ENCODE measurements at regions not wholly inside any gene's neighbourhood (a gene's known extent, or its start where the extent isn't known, plus 50 kb on each side); places are given as distances from the start of the nearest gene placed in this dataset.

DNA sequence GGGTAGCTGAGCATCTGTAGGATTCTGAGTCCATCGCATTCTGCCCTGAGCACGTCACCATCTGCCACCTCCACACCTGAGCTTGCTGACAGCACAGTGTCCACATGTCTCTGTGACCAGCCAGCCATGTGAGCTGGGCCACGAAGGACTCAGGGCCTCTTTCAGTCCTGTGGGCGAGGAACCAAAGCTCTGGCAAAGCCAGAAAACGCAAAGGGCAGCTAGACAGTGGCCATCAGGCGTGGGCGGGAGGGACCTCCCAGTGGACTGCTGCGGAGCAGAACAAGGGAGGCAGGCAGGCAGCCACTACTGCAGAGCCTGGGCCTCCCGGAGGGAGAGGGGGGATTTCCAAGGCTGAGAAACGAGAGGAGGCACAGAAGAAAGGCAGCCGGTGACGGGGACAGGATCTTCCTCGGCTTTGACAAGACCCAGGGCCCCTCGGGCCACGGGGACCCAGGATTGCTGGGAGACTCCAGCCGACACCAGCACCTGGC lies 274.6 kb upstream of the SALL3 start (continued):
- TF ChIP-seq, protein P1, sequence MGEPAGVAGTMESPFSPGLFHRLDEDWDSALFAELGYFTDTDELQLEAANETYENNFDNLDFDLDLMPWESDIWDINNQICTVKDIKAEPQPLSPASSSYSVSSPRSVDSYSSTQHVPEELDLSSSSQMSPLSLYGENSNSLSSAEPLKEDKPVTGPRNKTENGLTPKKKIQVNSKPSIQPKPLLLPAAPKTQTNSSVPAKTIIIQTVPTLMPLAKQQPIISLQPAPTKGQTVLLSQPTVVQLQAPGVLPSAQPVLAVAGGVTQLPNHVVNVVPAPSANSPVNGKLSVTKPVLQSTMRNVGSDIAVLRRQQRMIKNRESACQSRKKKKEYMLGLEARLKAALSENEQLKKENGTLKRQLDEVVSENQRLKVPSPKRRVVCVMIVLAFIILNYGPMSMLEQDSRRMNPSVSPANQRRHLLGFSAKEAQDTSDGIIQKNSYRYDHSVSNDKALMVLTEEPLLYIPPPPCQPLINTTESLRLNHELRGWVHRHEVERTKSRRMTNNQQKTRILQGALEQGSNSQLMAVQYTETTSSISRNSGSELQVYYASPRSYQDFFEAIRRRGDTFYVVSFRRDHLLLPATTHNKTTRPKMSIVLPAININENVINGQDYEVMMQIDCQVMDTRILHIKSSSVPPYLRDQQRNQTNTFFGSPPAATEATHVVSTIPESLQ (CRISPR knock-in tag; conservative IDR thresholded peaks at IDR 0.05): no peak
- TF ChIP-seq, protein P2, sequence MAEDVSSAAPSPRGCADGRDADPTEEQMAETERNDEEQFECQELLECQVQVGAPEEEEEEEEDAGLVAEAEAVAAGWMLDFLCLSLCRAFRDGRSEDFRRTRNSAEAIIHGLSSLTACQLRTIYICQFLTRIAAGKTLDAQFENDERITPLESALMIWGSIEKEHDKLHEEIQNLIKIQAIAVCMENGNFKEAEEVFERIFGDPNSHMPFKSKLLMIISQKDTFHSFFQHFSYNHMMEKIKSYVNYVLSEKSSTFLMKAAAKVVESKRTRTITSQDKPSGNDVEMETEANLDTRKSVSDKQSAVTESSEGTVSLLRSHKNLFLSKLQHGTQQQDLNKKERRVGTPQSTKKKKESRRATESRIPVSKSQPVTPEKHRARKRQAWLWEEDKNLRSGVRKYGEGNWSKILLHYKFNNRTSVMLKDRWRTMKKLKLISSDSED (CRISPR knock-in tag; IDR thresholded peaks at IDR 0.05): no peak
- TF ChIP-seq TOE1 (CRISPR knock-in tag; IDR thresholded peaks at IDR 0.05) (no peak), MAZ (IDR thresholded peaks at IDR 0.05; ENCODE audit: borderline replicate concordance, low read depth, low read length) (no peak), MAZ (CRISPR knock-in tag; IDR thresholded peaks at IDR 0.05; ENCODE audit: low read depth) (no peak)
- TF ChIP-seq, protein P3, sequence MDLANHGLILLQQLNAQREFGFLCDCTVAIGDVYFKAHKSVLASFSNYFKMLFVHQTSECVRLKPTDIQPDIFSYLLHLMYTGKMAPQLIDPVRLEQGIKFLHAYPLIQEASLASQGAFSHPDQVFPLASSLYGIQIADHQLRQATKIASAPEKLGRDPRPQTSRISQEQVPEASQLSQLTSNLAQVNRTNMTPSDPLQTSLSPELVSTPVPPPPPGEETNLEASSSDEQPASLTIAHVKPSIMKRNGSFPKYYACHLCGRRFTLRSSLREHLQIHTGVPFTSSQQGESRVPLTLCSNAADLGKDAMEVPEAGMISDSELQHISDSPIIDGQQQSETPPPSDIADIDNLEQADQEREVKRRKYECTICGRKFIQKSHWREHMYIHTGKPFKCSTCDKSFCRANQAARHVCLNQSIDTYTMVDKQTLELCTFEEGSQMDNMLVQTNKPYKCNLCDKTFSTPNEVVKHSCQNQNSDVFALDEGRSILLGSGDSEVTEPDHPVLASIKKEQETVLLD (CRISPR knock-in tag; IDR thresholded peaks at IDR 0.05; ENCODE audit: low read depth): no peak
- TF ChIP-seq, protein P4, sequence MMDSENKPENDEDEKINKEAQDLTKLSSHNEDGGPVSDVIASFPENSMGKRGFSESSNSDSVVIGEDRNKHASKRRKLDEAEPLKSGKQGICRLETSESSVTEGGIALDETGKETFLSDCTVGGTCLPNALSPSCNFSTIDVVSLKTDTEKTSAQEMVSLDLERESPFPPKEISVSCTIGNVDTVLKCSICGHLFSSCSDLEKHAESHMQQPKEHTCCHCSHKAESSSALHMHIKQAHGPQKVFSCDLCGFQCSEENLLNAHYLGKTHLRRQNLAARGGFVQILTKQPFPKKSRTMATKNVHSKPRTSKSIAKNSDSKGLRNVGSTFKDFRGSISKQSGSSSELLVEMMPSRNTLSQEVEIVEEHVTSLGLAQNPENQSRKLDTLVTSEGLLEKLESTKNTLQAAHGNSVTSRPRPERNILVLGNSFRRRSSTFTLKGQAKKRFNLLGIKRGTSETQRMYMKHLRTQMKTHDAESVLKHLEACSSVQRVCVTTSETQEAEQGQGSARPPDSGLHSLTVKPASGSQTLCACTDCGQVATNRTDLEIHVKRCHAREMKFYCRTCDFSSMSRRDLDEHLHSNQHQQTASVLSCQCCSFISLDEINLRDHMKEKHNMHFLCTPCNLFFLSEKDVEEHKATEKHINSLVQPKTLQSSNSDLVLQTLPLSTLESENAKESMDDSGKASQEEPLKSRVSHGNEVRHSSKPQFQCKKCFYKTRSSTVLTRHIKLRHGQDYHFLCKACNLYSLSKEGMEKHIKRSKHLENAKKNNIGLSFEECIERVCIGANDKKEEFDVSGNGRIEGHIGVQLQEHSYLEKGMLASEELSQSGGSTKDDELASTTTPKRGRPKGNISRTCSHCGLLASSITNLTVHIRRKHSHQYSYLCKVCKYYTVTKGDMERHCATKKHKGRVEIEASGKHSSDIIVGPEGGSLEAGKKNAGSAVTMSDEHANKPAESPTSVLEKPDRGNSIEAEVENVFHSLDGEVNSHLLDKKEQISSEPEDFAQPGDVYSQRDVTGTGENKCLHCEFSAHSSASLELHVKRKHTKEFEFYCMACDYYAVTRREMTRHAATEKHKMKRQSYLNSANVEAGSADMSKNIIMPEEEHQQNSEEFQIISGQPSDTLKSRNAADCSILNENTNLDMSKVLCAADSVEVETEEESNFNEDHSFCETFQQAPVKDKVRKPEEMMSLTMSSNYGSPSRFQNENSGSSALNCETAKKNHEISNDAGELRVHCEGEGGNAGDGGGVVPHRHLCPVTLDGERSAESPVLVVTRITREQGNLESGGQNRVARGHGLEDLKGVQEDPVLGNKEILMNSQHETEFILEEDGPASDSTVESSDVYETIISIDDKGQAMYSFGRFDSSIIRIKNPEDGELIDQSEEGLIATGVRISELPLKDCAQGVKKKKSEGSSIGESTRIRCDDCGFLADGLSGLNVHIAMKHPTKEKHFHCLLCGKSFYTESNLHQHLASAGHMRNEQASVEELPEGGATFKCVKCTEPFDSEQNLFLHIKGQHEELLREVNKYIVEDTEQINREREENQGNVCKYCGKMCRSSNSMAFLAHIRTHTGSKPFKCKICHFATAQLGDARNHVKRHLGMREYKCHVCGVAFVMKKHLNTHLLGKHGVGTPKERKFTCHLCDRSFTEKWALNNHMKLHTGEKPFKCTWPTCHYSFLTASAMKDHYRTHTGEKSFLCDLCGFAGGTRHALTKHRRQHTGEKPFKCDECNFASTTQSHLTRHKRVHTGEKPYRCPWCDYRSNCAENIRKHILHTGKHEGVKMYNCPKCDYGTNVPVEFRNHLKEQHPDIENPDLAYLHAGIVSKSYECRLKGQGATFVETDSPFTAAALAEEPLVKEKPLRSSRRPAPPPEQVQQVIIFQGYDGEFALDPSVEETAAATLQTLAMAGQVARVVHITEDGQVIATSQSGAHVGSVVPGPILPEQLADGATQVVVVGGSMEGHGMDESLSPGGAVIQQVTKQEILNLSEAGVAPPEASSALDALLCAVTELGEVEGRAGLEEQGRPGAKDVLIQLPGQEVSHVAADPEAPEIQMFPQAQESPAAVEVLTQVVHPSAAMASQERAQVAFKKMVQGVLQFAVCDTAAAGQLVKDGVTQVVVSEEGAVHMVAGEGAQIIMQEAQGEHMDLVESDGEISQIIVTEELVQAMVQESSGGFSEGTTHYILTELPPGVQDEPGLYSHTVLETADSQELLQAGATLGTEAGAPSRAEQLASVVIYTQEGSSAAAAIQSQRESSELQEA (CRISPR knock-in tag; IDR thresholded peaks at IDR 0.05; ENCODE audit: not compliant biosample characterization): no peak
- TF ChIP-seq, protein P5, sequence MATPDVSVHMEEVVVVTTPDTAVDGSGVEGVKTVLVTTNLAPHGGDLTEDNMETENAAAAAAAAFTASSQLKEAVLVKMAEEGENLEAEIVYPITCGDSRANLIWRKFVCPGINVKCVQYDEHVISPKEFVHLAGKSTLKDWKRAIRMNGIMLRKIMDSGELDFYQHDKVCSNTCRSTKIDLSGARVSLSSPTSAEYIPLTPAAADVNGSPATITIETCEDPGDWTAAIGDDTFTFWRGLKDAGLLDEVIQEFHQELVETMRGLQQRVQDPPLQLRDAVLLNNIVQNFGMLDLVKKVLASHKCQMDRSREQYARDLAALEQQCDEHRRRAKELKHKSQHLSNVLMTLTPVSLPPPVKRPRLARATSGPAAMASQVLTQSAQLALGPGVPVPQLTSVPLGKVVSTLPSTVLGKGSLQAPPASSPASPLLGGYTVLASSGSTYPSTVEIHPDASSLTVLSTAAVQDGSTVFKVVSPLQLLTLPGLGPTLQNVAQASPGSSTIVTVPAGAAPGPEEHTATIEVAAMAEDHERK (CRISPR knock-in tag; IDR thresholded peaks at IDR 0.05; ENCODE audit: low read depth): no peak

Measured in HepG2 (cell line).